Panc1 (cell line): ENCODE measurements at regions not wholly inside any gene's neighbourhood (a gene's known extent, or its start where the extent isn't known, plus 50 kb on each side); places are given as distances from the start of the nearest gene placed in this dataset.

Experiments
- ATAC-seq: fragments of 200-7000 bp; cut with Tn5 transposase; 2 replicates; pipeline ENCODE4 v1.9.1; 2020; ENCODE audit warnings: mild to moderate bottlenecking, moderate library complexity
- BruUV-seq: library from RNA; stranded (reverse); fragments of 400-500 nt; replicated peaks from 2 replicates; lab custom pipeline; 2021; lab: Mats Ljungman, UMichigan
- CTCF ChIA-PET: fragments of 300-600 bp; sonication (Branson Sonifier 250); formaldehyde crosslinking; loops from one replicate; lab custom pipeline; 2022; ENCODE audit warnings: antibody characterized with exemption; lab: Charles Lee
- POLR2A ChIA-PET: fragments of 300-600 bp; sonication (Branson Sonifier 250); formaldehyde crosslinking; loops from one replicate; lab custom pipeline; 2022; ENCODE audit warnings: antibody characterized with exemption; lab: Charles Lee
- DNase-seq: peaks from one replicate; pipeline ENCODE4 v3.0.0-alpha.2; 2010; ENCODE audit warnings: low read depth, low spot score
- H3K27ac ChIP-seq: 2 replicates; pipeline ENCODE4 v1.5.1; 2011; ENCODE audit warnings: mild to moderate bottlenecking, low read length, inconsistent platforms
- H3K27me3 ChIP-seq: fragments of 200-500 bp; sonication (Bioruptor generic); 2 replicates; pipeline ENCODE4 v1.6.0; 2014; ENCODE audit warnings: low read length, inconsistent platforms; ENCODE audit not compliant: control insufficient read depth, insufficient read depth
- H3K36me3 ChIP-seq: fragments of 200-500 bp; sonication (Bioruptor generic); 2 replicates; pipeline ENCODE4 v1.5.1; 2014; ENCODE audit warnings: inconsistent platforms, mild to moderate bottlenecking, low read length, moderate library complexity; ENCODE audit not compliant: control insufficient read depth, insufficient read depth
- H3K4me1 ChIP-seq: 2 replicates; pipeline ENCODE4 v1.5.1; 2011; ENCODE audit warnings: inconsistent platforms, mild to moderate bottlenecking, low read length, moderate library complexity; ENCODE audit not compliant: control insufficient read depth, insufficient read depth
- H3K4me3 ChIP-seq, 2 experiments: 2 replicates each; pipeline ENCODE4 v1.5.1; 2011 to 2012; ENCODE audit warnings: low read depth in 2 of 2, low read length in 2 of 2, mild to moderate bottlenecking in 2 of 2, inconsistent platforms in 1 of 2, moderate library complexity in 1 of 2
- H3K9me3 ChIP-seq: fragments of 200-500 bp; sonication (Bioruptor generic); 2 replicates; pipeline ENCODE4 v1.5.1; 2014; ENCODE audit warnings: low read depth, mild to moderate bottlenecking, inconsistent platforms, low read length, moderate library complexity; ENCODE audit not compliant: control insufficient read depth, insufficient read depth
- POLR2AphosphoS5 ChIP-seq: IDR thresholded peaks from 2 replicates; pipeline ENCODE4 v1.6.1; 2012; ENCODE audit warnings: mild to moderate bottlenecking, low read depth, low read length, moderate library complexity
- SIN3A ChIP-seq: IDR thresholded peaks from 2 replicates; pipeline ENCODE4 v1.6.1; 2012; ENCODE audit warnings: low read depth, mild to moderate bottlenecking, low read length, moderate library complexity, borderline replicate concordance; ENCODE audit not compliant: insufficient read depth
- TCF7L2 ChIP-seq: IDR thresholded peaks from 2 replicates; pipeline ENCODE4 v1.6.1; 2011; ENCODE audit warnings: mild to moderate bottlenecking, low read depth, low read length, inconsistent platforms
- in situ Hi-C: cut with HindIII; loops from 2 replicates; pipeline ENCODE4 v1.10.0; 2016; ENCODE audit warnings: low sequenced_read_pairs, low pct_unique_long_range_greater_than_20kb
- intact Hi-C: fragments of 100-400 bp; cut with micrococcal nuclease; formaldehyde crosslinking; loops from one replicate; pipeline ENCODE4 v1.10.0; 2022; ENCODE audit not compliant: unreplicated experiment
- TF ChIP-seq, protein P1 (sequence below), 2 experiments: IDR thresholded peaks; 2 replicates each; pipeline ENCODE4 v1.6.1; 2011 to 2012; ENCODE audit warnings: low read depth in 2 of 2, control low read depth in 1 of 2, low read length in 1 of 2, mild to moderate bottlenecking in 1 of 2, moderate library complexity in 1 of 2; ENCODE audit not compliant: insufficient read depth in 1 of 2
- TF ChIP-seq, protein P2 (sequence below): fragments of 450-650 bp; IDR thresholded peaks from 2 replicates; pipeline ENCODE4 v1.5.1; 2017; ENCODE audit warnings: mild to moderate bottlenecking

DNA sequence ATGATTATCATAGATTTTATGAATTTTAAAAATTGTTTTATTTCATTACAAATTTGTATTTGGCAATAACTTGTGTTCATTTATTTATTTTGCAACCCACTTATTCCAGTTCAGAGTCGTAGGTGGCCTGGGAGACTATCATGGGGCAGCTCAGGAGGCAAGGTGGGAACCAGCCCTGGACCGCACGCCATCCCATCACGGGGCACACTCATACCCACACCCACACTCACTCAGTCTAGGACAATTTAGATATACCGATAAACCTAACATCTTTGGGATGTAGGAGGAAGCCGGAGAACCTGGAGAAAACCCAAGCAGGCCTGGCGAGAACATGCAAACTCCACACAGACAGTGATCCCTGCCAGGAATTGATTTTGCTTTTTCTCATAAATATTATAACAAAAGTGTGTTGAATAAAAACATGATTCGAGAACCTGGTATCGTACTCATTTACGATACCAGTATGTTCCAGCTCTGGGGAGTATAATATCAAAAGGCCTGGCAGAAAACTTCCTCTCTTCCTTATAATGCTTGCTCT lies 205.3 kb downstream of the NFKBIZ start:
- ChIA-PET POLR2A (no interaction called here), CTCF (no interaction called here)
- intact Hi-C loops (no loop called here), in situ Hi-C loops (no loop called here)
- TF ChIP-seq TCF7L2 (no peak), SIN3A (no peak), POLR2AphosphoS5 (no peak)
- TF ChIP-seq, protein P1, sequence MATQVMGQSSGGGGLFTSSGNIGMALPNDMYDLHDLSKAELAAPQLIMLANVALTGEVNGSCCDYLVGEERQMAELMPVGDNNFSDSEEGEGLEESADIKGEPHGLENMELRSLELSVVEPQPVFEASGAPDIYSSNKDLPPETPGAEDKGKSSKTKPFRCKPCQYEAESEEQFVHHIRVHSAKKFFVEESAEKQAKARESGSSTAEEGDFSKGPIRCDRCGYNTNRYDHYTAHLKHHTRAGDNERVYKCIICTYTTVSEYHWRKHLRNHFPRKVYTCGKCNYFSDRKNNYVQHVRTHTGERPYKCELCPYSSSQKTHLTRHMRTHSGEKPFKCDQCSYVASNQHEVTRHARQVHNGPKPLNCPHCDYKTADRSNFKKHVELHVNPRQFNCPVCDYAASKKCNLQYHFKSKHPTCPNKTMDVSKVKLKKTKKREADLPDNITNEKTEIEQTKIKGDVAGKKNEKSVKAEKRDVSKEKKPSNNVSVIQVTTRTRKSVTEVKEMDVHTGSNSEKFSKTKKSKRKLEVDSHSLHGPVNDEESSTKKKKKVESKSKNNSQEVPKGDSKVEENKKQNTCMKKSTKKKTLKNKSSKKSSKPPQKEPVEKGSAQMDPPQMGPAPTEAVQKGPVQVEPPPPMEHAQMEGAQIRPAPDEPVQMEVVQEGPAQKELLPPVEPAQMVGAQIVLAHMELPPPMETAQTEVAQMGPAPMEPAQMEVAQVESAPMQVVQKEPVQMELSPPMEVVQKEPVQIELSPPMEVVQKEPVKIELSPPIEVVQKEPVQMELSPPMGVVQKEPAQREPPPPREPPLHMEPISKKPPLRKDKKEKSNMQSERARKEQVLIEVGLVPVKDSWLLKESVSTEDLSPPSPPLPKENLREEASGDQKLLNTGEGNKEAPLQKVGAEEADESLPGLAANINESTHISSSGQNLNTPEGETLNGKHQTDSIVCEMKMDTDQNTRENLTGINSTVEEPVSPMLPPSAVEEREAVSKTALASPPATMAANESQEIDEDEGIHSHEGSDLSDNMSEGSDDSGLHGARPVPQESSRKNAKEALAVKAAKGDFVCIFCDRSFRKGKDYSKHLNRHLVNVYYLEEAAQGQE (IDR thresholded peaks at IDR 0.05; ENCODE audit: insufficient read depth in 1 of 2, low read depth in 2 of 2, low read length in 1 of 2) = no peak
- TF ChIP-seq, protein P2, sequence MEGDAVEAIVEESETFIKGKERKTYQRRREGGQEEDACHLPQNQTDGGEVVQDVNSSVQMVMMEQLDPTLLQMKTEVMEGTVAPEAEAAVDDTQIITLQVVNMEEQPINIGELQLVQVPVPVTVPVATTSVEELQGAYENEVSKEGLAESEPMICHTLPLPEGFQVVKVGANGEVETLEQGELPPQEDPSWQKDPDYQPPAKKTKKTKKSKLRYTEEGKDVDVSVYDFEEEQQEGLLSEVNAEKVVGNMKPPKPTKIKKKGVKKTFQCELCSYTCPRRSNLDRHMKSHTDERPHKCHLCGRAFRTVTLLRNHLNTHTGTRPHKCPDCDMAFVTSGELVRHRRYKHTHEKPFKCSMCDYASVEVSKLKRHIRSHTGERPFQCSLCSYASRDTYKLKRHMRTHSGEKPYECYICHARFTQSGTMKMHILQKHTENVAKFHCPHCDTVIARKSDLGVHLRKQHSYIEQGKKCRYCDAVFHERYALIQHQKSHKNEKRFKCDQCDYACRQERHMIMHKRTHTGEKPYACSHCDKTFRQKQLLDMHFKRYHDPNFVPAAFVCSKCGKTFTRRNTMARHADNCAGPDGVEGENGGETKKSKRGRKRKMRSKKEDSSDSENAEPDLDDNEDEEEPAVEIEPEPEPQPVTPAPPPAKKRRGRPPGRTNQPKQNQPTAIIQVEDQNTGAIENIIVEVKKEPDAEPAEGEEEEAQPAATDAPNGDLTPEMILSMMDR = no peak
- H3K27ac ChIP-seq = no peak overlapping the region
- BruUV-seq = no TSS peak
- H3K9me3 ChIP-seq = no peaks in the 10 kb centered on the region
- DNase-seq = no peak
- no peak overlapping the region for H3K4me3 ChIP-seq
- no peaks in the 10 kb centered on the region for H3K36me3 ChIP-seq
- no peaks in the 10 kb centered on the region for H3K4me1 ChIP-seq
- ATAC-seq = no peak
- H3K27me3 ChIP-seq = no peaks in the 10 kb centered on the region

DNA sequence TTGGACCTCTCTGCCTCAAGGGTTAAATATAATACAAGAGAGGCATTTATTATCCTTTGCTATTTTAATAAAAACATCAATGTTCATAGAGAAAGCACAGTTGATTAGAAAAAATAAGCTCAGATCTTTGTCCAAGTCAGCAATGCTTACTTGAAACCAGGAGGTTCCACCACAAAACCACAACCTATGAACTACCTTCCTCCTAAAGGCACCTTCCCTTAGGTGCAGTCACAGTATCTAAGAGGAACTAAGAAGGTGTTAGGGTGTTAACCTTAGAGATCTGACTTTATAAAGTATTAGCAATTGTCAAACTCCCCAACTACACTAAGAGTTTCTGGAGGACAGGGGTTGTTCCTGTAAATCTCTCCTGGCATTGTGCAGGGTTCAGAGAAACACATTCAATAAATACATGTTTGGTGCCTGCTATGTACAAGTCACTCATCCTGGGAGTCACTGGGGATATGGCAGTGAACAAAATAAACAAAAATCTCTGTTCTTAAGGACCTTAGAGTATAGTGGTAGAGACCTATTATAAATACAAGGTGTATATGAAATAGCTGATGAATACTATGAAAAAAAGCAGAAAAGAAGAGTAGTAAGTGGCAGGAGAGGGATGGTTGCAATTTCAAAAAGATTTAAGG lies 208.6 kb downstream of the NFKBIZ start:
- Histone ChIP-seq H3K4me1 (no peaks in the 10 kb centered on the region), H3K4me3 (no peak overlapping the region), H3K27me3 (no peaks in the 10 kb centered on the region), H3K27ac (no peak overlapping the region), H3K36me3 (no peaks in the 10 kb centered on the region), H3K9me3 (no peaks in the 10 kb centered on the region)
- ATAC-seq (no peak), DNase-seq (no peak)
- BruUV-seq = no TSS peak
- in situ Hi-C loops = no loop called here
- intact Hi-C loops = no loop called here
- CTCF ChIA-PET = no interaction called here
- TF ChIP-seq POLR2AphosphoS5 (no peak), TCF7L2 (no peak), SIN3A (no peak)
- TF ChIP-seq, protein P2 = no peak
- TF ChIP-seq, protein P1 (IDR thresholded peaks at IDR 0.05; ENCODE audit: insufficient read depth in 1 of 2, low read depth in 2 of 2, low read length in 1 of 2) = no peak
- POLR2A ChIA-PET = no interaction called here
